ENCODE measurements at regions not wholly inside any gene's neighbourhood (a gene's known extent, or its start where the extent isn't known, plus 50 kb on each side); places are given as distances from the start of the nearest gene placed in this dataset.

DNA sequence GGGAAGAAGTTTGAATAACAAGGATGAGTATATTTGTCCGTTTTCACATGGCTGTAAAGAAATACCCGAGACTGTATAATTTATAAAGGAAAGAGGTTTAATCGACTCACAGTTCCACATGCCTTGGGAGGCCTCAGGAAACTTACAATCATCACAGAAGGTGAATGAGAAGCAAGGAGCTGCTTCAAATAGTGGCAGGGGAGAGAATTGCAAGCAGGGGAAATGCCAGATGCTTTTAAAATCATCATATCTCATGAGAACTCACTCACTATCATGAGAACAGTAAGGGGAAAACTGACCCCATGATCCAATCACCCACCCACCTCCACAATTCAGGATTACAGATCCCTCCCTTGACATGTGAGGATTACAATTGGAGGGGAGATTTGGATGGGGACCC is 212.8 kb upstream of the CDH8 start:
- intact Hi-C loops (cut with DNase I) = no loop called here
- WGBS, 4 donors = 80 to 86% (median 81%) methylated on average over 3 of the region's 3 CpGs
- Histone ChIP-seq H3K4me3 (no peak overlapping the region), H3K9me3 (no peaks in the 10 kb centered on the region), H3K27ac (no peak overlapping the region), H3K36me3 (no peaks in the 10 kb centered on the region), H3K27me3 (no peaks in the 10 kb centered on the region), H3K4me1 (no peaks in the 10 kb centered on the region)
- no peak for DNase-seq
- TF ChIP-seq POLR2A (IDR thresholded peaks at IDR 0.05) = no peak
- no peak for TF ChIP-seq CTCF (IDR thresholded peaks at IDR 0.05)
- ATAC-seq = no peak

DNA sequence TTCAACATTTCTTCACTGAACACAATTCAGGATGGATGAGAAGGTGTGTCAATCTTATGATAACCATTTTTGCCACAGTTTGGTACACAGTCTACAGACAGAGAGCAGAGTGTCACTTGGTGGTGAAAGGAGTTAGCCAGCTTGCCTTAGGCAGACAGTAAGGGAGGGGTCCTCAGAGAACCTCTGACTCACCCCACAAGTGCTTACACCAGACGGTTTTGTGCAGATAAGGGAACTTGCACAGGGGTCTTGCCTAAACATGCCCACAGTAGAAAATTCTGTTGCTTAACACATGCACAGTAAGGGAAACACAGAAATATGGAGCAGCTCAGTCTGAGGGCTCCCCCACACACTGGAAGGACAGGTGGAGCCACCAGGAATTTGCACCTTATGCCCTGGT is 204.5 kb upstream of the CDH8 start:
- 9 to 35% (median 25%) methylated on average over 1 of the region's 1 CpG for WGBS, 4 donors
- Histone ChIP-seq H3K27me3 (no peaks in the 10 kb centered on the region), H3K27ac (no peak overlapping the region), H3K4me1 (no peaks in the 10 kb centered on the region), H3K4me3 (no peak overlapping the region), H3K9me3 (no peaks in the 10 kb centered on the region), H3K36me3 (no peaks in the 10 kb centered on the region)
- intact Hi-C loops (cut with DNase I) = no loop called here
- no peak for TF ChIP-seq POLR2A (IDR thresholded peaks at IDR 0.05)
- no peak for TF ChIP-seq CTCF (IDR thresholded peaks at IDR 0.05)
- no peak for DNase-seq
- no peak for ATAC-seq

DNA sequence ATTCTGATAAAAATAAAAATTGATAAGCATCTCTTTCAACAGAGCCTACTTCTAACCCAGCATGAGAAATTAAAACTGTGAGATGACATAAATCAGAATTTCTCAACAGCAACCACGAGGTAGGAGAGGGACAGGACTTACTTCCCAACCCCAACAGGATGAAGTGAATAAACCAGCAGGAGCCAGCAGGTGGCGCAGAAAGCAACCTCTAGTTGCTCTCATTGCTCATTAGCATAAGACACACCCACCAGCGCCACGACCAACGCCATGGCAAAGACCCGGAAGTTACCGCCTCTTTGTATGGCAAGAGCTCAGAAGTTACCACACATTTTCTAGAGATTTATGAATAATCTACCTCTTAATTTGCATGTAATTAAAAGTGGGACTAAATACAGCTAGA is 189.4 kb upstream of the CDH8 start:
- Histone ChIP-seq H3K4me3 (peak overlapping the region in 5 of 12 donors; percentile 14 to 31 (median 16)), H3K36me3 (no peaks in the 10 kb centered on the region), H3K27me3 (no peaks in the 10 kb centered on the region), H3K4me1 (no peaks in the 10 kb centered on the region), H3K27ac (no peak overlapping the region), H3K9me3 (no peaks in the 10 kb centered on the region)
- 23 to 30% (median 27%) methylated on average over 7 of the region's 7 CpGs for WGBS, 4 donors
- DNase-seq = peak; percentile 27 to 75 (median 63)
- intact Hi-C loops (cut with DNase I) = loop anchor here in 2 of 10 donors (5.0 to 10.0 kb wide), 3 partner anchors 639 to 1059 kb away; no protein-coding TSS in a partner anchor
- no peak for TF ChIP-seq POLR2A (IDR thresholded peaks at IDR 0.05)
- peak; percentile 14 to 54 (median 37) for TF ChIP-seq CTCF (IDR thresholded peaks at IDR 0.05)
- peak in 3 of 4 donors; percentile 74 to 90 (median 82) for ATAC-seq

DNA sequence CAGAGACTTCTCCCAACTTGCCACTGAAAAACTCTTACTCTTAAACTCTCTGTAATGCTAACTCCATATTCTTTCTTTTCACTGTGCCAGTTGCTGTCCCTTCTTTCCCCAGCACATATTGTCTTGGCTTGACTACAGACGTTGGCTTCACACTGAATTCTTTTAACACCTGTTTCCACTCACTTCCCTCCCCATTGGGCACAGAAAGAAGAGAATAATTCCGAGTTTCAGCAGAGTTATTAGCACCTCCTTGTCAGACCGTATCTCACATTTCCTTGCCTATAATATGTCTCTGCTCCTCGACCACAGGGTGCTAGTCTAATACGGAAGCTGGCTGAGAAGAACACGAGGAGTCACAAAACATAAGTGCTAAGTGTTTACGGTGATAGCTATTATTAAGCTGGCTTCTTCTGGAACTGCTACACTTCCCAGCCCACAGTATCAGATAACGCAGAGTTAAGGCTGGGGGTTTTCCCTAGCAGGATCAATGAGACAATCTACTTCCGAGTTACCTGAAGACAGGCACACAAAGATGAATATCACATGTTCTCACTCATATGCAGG is 188.5 kb upstream of the CDH8 start:
- Histone ChIP-seq H3K4me3 (no peak overlapping the region), H3K4me1 (no peaks in the 10 kb centered on the region), H3K36me3 (no peaks in the 10 kb centered on the region), H3K9me3 (no peaks in the 10 kb centered on the region), H3K27ac (no peak overlapping the region), H3K27me3 (no peaks in the 10 kb centered on the region)
- DNase-seq (no peak), ATAC-seq (no peak)
- WGBS, 4 donors = 39 to 53% (median 46%) methylated on average over 9 of the region's 9 CpGs
- intact Hi-C loops (cut with DNase I) = loop anchor here in 2 of 10 donors (5.0 to 10.0 kb wide), 3 partner anchors 640 to 1060 kb away; no protein-coding TSS in a partner anchor
- no peak for TF ChIP-seq POLR2A (IDR thresholded peaks at IDR 0.05)
- no peak for TF ChIP-seq CTCF (IDR thresholded peaks at IDR 0.05)
